DMS53 treated with DMSO at 0.1 percent for 48 hours (cell line): ENCODE measurements at regions not wholly inside any gene's neighbourhood (a gene's known extent, or its start where the extent isn't known, plus 50 kb on each side); places are given as distances from the start of the nearest gene placed in this dataset.
"Not testable (repeated sequence)": the region's sequence is repeated elsewhere in the genome, so short reads cannot be mapped to it uniquely, and the experiment has no call there.

Experiments
- DNase-seq: peaks from one replicate; lab custom pipeline; 2025; ENCODE audit not compliant: unreplicated experiment; lab: John Stamatoyannopoulos, UW

GRCh38 chr10:33965795-33966581, 631.5 kb upstream of the NRP1 start:
- no peak for DNase-seq

- DNase-seq: no peak
Measured at GRCh38 chr10:33963729-33964128, 629.3 kb upstream of the NRP1 start.

GRCh38 chr10:33956322-33956721, 621.9 kb upstream of the NRP1 start:
- not testable (repeated sequence) for DNase-seq

GRCh38 chr10:33955676-33956075, 621.2 kb upstream of the NRP1 start:
- DNase-seq: no peak

- DNase-seq: no peak
Measured at GRCh38 chr10:33952692-33953360, 618.4 kb upstream of the NRP1 start.

- DNase-seq: no peak
Measured at GRCh38 chr10:33950206-33950605, 615.7 kb upstream of the NRP1 start.

- DNase-seq: no peak
Measured at GRCh38 chr10:33947544-33947943, 613.1 kb upstream of the NRP1 start.

GRCh38 chr10:33945051-33945450, 610.6 kb upstream of the NRP1 start:
- peak; percentile 33 for DNase-seq

- no peak for DNase-seq
Measured at GRCh38 chr10:33942508-33942907, 608.0 kb upstream of the NRP1 start.

GRCh38 chr10:33939892-33940291, 605.4 kb upstream of the NRP1 start:
- DNase-seq: no peak

- DNase-seq: no peak
Measured at GRCh38 chr10:33939410-33939809, 604.9 kb upstream of the NRP1 start.

- DNase-seq: no peak
Measured at GRCh38 chr10:33938001-33938400, 603.5 kb upstream of the NRP1 start.

GRCh38 chr10:33937036-33937730, 602.7 kb upstream of the NRP1 start:
- DNase-seq: no peak

GRCh38 chr10:33935350-33935749, 600.9 kb upstream of the NRP1 start:
- DNase-seq: no peak

- DNase-seq: no peak
Measured at GRCh38 chr10:33930079-33930478, 595.6 kb upstream of the NRP1 start.

- DNase-seq: no peak
Measured at GRCh38 chr10:33927347-33927746, 592.9 kb upstream of the NRP1 start.

- no peak for DNase-seq
Measured at GRCh38 chr10:33921970-33922605, 587.6 kb upstream of the NRP1 start.

- DNase-seq: no peak
Measured at GRCh38 chr10:33920351-33920750, 585.9 kb upstream of the NRP1 start.

- no peak for DNase-seq
Measured at GRCh38 chr10:33919244-33919643, 584.8 kb upstream of the NRP1 start.

GRCh38 chr10:33917069-33917780, 582.8 kb upstream of the NRP1 start:
- no peak for DNase-seq

- no peak for DNase-seq
Measured at GRCh38 chr10:33914746-33915145, 580.3 kb upstream of the NRP1 start.
